Posterior vena cava (tissue), 2 donors: ENCODE measurements at regions not wholly inside any gene's neighbourhood (a gene's known extent, or its start where the extent isn't known, plus 50 kb on each side); places are given as distances from the start of the nearest gene placed in this dataset.
A peak's percentile ranks its signal among the peaks of the same experiment; 100 is the strongest.
"Not testable (repeated sequence)": the region's sequence is repeated elsewhere in the genome, so short reads cannot be mapped to it uniquely, and the experiment has no call there.

ENCODE experiments used
- DNase-seq: peaks from one replicate; pipeline ENCODE4 v3.0.0-alpha.2; 2020; ENCODE audit warnings: low spot score
- intact Hi-C, 2 donors: fragments of 100-400 bp; cut with DNase I; formaldehyde crosslinking; loops; one replicate each; pipeline versions ENCODE4 v1.14.1 to v1.14.2; 2022 to 2023
- donor health status: DM: yes; HTN: yes; CAD: no.
- donor health status: DM: yes; HTN: yes; CAD: no.

DNA sequence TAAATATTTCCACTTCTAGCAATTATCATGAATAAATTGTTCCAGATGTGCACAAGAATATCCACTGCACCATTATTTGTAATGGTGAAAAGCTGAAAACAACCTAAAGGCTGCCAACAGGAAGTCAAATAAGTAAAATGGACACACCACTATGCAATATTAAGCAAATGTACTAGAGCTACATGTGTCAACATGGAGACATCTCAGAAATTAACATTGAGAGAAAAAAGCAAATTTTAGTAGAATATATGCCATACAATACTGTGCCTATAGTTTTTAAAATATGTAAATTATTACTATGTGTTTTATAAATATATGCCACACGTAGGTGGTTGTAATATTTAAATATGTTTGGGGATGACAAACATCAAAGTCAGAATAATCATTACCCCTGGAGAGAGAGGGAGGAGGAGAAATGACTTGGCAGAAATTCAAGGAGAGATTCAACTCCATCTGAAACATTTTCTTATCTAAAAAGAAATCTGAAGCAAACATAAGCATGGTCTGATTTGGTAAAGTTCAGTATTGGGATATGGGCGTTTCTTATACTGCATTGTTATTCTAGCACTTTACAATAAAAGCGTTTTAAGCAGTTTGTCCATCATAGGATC is 475.5 kb downstream of the QKI start:
- no peak for DNase-seq
- intact Hi-C loops, result no loop called here

GRCh38 chr6:163888030-163888819 is 473.7 kb downstream of the QKI start:
- no peak for DNase-seq
- intact Hi-C loops, result no loop called here

- intact Hi-C loops, result no loop called here
- no peak for DNase-seq
Measured at GRCh38 chr6:163886428-163886827, 471.9 kb downstream of the QKI start.

GRCh38 chr6:163883984-163884383 is 469.5 kb downstream of the QKI start:
- intact Hi-C loops, result no loop called here
- DNase-seq, result no peak

DNA sequence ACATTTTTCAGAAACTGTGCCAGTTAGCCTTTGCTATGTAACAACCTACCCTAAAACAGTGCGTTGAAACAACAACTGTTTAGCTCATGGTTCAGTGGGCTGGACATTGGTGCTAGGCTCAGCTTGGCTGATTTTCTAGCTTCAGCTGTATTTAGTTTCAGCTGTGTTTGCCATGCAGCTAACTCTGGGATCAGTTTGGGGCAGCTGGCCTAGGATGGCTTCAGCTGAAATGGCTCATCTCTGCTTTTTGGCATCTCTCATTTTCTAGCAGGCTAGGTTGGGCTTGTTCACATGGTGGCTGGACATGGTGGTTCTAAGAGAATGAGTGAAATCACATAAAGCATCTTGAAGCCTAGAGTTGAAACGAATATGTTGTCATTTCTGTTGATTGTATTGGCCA is 464.2 kb downstream of the QKI start:
- DNase-seq, result no peak
- intact Hi-C loops, result no loop called here

GRCh38 chr6:163877877-163878639 is 463.5 kb downstream of the QKI start:
- intact Hi-C loops, result no loop called here

GRCh38 chr6:163876391-163876790 is 461.9 kb downstream of the QKI start:
- DNase-seq, result no peak
- intact Hi-C loops, result no loop called here

More at GRCh38 chr6:163877877-163878639, 463.5 kb downstream of the QKI start:
- no peak for DNase-seq

DNA sequence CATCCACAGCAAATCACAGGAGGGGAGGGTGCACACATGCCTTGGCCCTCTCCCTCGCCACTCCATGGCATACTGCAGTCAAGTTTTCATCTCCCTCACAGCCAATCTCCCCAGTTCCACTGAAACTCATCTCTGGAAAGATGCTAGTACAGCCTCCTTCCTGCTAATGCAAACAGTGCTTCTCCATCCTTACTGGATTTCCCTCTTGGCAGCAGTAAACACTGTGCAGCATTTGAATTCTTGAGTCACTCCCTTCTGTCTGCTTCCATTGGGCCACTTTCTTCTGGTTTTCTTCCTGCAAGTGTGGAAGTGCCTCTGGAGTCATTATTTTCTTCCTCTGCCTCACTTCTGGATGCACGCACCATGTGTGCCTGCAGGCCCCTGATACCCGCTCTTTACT is 460.3 kb downstream of the QKI start:
- intact Hi-C loops, result no loop called here
- no peak for DNase-seq

DNA sequence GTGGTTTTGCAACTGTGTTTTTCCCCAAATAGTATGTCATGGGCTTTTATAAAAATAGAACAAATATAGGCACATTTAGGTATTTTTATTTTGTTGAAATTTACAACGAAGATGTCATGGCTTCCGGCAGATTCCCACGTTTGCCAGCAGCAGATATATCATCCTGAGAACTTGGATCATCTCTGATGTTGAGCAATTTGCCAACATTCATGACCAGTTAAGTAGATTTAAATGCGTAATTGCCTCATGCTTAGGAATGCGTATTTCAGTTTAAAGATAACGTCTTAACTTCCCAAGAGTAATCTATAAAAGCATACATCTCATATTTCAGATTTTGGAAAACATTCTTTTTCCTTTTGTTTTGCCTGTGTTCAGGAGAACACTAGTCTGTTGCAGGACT is 457.8 kb downstream of the QKI start:
- no peak for DNase-seq
- intact Hi-C loops, result no loop called here

DNA sequence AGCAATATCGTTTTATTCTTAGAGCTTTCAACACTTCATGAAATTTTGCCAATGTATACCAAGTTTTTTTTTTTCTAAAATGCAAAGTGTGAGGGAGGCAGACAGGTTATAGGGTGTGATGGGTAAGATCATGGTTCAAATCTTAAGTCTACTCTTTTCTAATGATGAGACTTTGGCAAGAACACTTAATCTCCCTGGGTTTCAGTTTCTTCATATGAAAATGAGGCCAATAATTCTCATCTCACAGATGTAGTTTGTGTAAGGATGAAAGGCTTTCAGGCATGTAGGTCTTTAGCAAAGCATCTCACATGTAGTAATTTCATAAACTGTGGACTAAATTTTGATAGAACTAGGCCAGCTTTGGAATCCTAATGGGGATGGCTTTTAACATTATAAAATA is 457.1 kb downstream of the QKI start:
- no peak for DNase-seq
- intact Hi-C loops, result no loop called here

- intact Hi-C loops, result no loop called here
- peak; percentile 58 for DNase-seq
Measured at GRCh38 chr6:163867518-163868292, 453.2 kb downstream of the QKI start.

DNA sequence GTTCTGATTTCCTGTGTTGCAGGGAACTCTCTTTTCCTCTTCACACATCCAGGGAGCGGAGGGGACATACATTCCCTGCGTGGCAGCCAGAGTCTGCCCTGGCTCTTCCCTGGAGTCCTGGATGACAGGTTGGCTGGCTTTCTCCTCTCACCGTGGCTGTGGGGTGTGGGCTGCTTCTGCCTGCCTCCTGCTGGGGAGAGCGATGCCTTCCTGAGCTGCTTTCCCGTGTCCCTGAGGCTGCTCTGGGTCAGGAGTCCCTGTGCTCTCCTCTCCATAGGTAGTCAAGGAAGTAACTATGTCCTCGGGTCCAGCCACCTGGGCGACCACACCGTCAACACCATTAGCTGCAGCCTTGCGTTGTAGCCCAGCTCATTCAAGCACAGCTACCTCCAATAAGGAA is 451.7 kb downstream of the QKI start:
- intact Hi-C loops, result no loop called here

DNA sequence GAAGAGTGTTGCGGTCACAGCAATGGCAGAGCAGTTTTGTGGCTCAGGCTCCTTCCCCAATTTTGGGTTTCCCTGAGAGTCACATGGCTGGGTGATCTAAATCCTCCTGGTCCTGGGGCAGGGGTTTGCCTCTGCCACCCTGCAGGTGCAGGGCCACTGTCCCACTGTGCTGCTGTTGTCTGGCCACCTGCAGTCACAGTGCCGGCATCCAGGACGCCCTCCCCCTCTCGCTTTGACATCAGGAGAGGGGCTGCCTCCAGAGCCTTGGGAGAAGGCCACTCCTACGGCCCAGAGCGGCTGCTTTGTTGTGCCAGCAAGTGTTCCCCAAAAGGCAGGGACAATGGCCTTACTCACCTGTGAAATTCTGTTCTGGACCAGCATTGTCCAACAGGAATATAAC is 449.0 kb downstream of the QKI start:
- no peak for DNase-seq
- intact Hi-C loops, result no loop called here

More for the DNA sequence above, 451.7 kb downstream of the QKI start:
- no peak for DNase-seq

DNA sequence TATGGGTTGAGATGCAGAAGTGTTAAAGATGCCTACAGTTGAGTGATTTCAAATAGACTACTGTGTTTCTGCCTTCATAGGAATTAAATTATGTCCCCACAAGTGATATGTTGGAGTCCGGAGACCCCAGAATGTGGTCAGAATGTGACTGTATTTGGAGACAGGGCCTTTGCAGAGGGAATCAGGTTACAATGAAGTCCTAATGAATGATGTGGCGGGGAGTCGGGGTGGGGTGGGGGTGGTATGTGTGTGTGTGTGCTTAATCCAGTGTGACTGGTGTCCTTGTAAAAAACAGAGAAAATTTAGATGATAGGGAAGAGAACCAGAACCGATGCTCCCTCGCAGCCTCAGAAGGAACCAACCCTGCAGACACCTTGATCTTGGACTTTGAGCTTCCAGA is 448.2 kb downstream of the QKI start:
- intact Hi-C loops, result no loop called here
- no peak for DNase-seq

- no peak for DNase-seq
- intact Hi-C loops, result no loop called here
Measured at GRCh38 chr6:163861627-163862026, 447.1 kb downstream of the QKI start.

GRCh38 chr6:163860287-163861081 is 446.0 kb downstream of the QKI start:
- DNase-seq, result no peak
- intact Hi-C loops, result no loop called here

GRCh38 chr6:163858870-163859269 is 444.4 kb downstream of the QKI start:
- intact Hi-C loops, DNase-seq: not testable (repeated sequence)

DNA sequence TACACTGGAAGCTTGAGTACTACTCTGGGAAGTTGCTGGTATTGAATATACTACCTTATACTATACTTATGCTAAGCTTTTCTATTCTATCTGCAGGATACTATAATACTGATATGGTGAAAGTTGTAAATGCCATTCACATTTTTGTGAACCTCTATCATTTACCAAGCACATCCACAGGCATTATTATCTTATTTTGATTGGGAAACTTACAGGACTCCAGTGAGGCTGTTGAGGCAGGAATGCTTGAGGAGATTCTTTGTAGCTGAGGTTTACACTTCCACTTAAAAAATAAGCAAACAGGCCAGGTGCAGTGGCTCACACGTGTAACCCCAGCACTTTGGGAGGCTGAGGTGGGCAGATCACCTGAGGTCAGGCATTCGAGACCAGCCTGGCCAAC is 442.9 kb downstream of the QKI start:
- no peak for DNase-seq
- intact Hi-C loops, result no loop called here

DNA sequence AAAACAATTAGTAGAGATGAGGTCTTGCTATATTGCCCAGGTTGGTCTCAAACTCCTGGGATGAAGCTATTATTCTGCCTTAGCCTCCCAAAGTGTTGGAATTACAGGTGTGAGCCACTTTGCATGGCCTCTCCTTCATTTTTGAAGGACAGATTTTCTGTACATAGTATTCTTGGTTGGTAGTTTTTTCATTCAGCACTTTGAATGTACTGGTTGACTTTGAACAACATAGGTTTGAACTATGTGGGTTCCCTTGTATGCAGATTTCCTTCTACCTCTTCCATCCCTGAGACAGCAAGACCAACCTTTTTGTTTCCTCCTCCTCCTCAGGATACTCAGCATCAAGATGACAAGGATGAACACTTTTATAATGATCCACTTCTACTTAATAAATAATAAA is 436.4 kb downstream of the QKI start:
- intact Hi-C loops, result no loop called here
- DNase-seq, result no peak
